CD4-positive, alpha-beta T cell (primary cell): ENCODE measurements at regions not wholly inside any gene's neighbourhood (a gene's known extent, or its start where the extent isn't known, plus 50 kb on each side); places are given as distances from the start of the nearest gene placed in this dataset.

Experiments
- ATAC-seq: fragments of 200-7000 bp; cut with Tn5 transposase; one replicate; pipeline ENCODE4 v1.10.0; 2022; ENCODE audit warnings: mild to moderate bottlenecking; ENCODE audit not compliant: poor library complexity
- CTCF ChIA-PET: fragments of 350-600 bp; sonication (Branson Sonifier 250); formaldehyde crosslinking; loops from one replicate; lab custom pipeline; 2021; ENCODE audit warnings: antibody characterized with exemption, inconsistent platforms; lab: Charles Lee
- POLR2A ChIA-PET: fragments of 350-600 bp; sonication (Branson Sonifier 250); formaldehyde crosslinking; loops from one replicate; lab custom pipeline; 2021; ENCODE audit warnings: antibody characterized with exemption, inconsistent platforms; lab: Charles Lee
- DNase-seq, 14 experiments: peaks; one replicate each; pipeline ENCODE4 v3.0.0-alpha.2; 2013 to 2020; ENCODE audit warnings: mixed read lengths in 2 of 14
- H3K27ac ChIP-seq, 2 donors: one replicate each; pipeline versions ENCODE4 v1.5.1 to v1.7.0; 2013; ENCODE audit warnings: low read length in 2 of 2, low read depth in 1 of 2, mild to moderate bottlenecking in 1 of 2
- H3K27me3 ChIP-seq, 2 experiments: 1 replicate in 1 of 2; 2 replicates in 1 of 2; pipeline versions ENCODE4 v1.6.1 to v1.7.0; 2013; ENCODE audit warnings: low read length in 2 of 2, control low read depth in 1 of 2, mild to moderate bottlenecking in 1 of 2, moderate library complexity in 1 of 2; ENCODE audit not compliant: insufficient read depth in 2 of 2, control insufficient read depth in 1 of 2
- H3K36me3 ChIP-seq: one replicate; pipeline ENCODE4 v1.6.1; 2013; ENCODE audit warnings: low read length, control low read depth; ENCODE audit not compliant: insufficient read depth
- H3K4me1 ChIP-seq: one replicate; pipeline ENCODE4 v1.6.1; 2013; ENCODE audit warnings: low read length, control low read depth; ENCODE audit not compliant: insufficient read depth
- H3K4me3 ChIP-seq: one replicate; pipeline ENCODE4 v1.5.1; 2013; ENCODE audit warnings: mild to moderate bottlenecking, low read length, moderate library complexity
- H3K9me3 ChIP-seq, 2 experiments: 1 replicate in 1 of 2; 2 replicates in 1 of 2; pipeline versions ENCODE4 v1.6.1 to v1.7.0; 2013; ENCODE audit warnings: low read length in 2 of 2, mild to moderate bottlenecking in 2 of 2, control low read depth in 1 of 2, moderate library complexity in 1 of 2; ENCODE audit not compliant: control insufficient read depth in 1 of 2, insufficient read depth in 1 of 2
- H3K27ac Mint-ChIP-seq: one replicate; pipeline ENCODE4 v1.8.0; 2020; ENCODE audit warnings: mixed read lengths
- H3K27me3 Mint-ChIP-seq: one replicate; pipeline ENCODE4 v1.8.0; 2021; ENCODE audit warnings: mixed read lengths
- H3K36me3 Mint-ChIP-seq: one replicate; pipeline ENCODE4 v1.8.0; 2021; ENCODE audit warnings: low read depth, mixed read lengths
- H3K4me1 Mint-ChIP-seq: one replicate; pipeline ENCODE4 v1.8.0; 2021; ENCODE audit warnings: low read depth, mixed read lengths
- H3K4me3 Mint-ChIP-seq: one replicate; pipeline ENCODE4 v1.8.0; 2020; ENCODE audit warnings: mild to moderate bottlenecking, mixed read lengths
- H3K9me3 Mint-ChIP-seq: one replicate; pipeline ENCODE4 v1.8.0; 2020; ENCODE audit warnings: mixed read lengths
- intact Hi-C, 2 experiments: fragments of 100-400 bp; cut with DNase I in 1 of 2; cut with micrococcal nuclease in 1 of 2; formaldehyde crosslinking; loops; one replicate each; pipeline versions ENCODE4 v1.15.1 to v1.9.0; 2023 to 2025; cut with DNase I, micrococcal nuclease
- TF ChIP-seq, protein P1 (sequence below): fragments of 200-600 bp; IDR thresholded peaks from one replicate; pipeline ENCODE4 v1.8.0; 2022; ENCODE audit warnings: antibody characterized with exemption, mild to moderate bottlenecking

DNA sequence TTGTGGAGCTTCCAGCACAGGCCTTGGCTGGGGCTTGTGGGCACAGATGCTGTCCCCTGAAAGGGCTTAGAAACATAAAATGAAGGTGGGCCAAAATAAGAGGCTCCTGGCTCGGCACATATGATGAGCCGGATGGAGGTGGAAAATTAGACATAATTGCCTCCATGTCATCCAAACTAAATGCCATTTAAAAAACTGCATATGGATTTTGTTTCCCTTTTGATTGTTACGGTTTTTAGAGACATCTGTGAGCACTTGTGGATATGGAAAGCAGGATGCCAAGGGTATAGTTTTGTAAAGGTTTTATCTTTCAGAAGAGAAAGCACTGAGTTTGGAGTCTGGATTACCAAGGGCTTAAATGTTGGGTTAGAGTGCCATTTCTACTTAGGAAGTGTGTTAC, 498.3 kb downstream of the RIT2 start:
- H3K9me3 ChIP-seq, result no peaks in the 10 kb centered on the region
- CTCF ChIA-PET, result no interaction called here
- intact Hi-C loops, result no loop called here
- Mint-ChIP-seq H3K4me3 (no peak overlapping the region), H3K4me1 (no peaks in the 10 kb centered on the region), H3K27ac (no peak overlapping the region), H3K27me3 (no peaks in the 10 kb centered on the region), H3K36me3 (no peaks in the 10 kb centered on the region), H3K9me3 (peaks cover 9% of the 10 kb centered on the region)
- no peaks in the 10 kb centered on the region for H3K36me3 ChIP-seq
- TF ChIP-seq, protein P1, sequence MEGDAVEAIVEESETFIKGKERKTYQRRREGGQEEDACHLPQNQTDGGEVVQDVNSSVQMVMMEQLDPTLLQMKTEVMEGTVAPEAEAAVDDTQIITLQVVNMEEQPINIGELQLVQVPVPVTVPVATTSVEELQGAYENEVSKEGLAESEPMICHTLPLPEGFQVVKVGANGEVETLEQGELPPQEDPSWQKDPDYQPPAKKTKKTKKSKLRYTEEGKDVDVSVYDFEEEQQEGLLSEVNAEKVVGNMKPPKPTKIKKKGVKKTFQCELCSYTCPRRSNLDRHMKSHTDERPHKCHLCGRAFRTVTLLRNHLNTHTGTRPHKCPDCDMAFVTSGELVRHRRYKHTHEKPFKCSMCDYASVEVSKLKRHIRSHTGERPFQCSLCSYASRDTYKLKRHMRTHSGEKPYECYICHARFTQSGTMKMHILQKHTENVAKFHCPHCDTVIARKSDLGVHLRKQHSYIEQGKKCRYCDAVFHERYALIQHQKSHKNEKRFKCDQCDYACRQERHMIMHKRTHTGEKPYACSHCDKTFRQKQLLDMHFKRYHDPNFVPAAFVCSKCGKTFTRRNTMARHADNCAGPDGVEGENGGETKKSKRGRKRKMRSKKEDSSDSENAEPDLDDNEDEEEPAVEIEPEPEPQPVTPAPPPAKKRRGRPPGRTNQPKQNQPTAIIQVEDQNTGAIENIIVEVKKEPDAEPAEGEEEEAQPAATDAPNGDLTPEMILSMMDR, result no peak
- POLR2A ChIA-PET, result no interaction called here
- no peak for DNase-seq
- H3K27ac ChIP-seq, result no peak overlapping the region
- no peak overlapping the region for H3K4me3 ChIP-seq
- no peaks in the 10 kb centered on the region for H3K27me3 ChIP-seq
- H3K4me1 ChIP-seq, result no peaks in the 10 kb centered on the region
- ATAC-seq, result no peak

DNA sequence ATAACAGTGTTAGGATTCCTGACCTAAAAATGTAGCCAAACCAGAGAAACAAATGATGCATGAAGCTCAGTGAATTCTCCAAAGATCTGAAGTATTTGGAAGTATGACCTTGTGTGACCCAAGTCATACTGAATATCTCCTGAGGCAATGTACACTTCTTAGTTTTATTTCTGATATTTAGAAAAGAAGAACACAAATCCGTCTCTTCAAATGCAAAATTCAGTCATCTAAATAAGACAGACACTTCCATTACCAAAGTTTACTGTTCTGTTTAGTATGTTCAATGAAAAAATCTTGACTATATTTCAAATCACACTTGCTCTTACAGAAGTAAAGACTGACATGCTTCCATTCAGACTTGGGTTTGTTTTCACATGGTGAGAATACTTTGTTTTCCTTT, 495.7 kb downstream of the RIT2 start:
- no peak for DNase-seq
- ChIA-PET POLR2A (no interaction called here), CTCF (no interaction called here)
- Histone ChIP-seq H3K4me3 (no peak overlapping the region), H3K4me1 (no peaks in the 10 kb centered on the region), H3K27me3 (no peaks in the 10 kb centered on the region), H3K27ac (no peak overlapping the region), H3K9me3 (no peaks in the 10 kb centered on the region), H3K36me3 (no peaks in the 10 kb centered on the region)
- H3K9me3 Mint-ChIP-seq, result peaks cover 13% of the 10 kb centered on the region
- ATAC-seq, result no peak
- intact Hi-C loops, result no loop called here
- no peaks in the 10 kb centered on the region for H3K27me3 Mint-ChIP-seq
- H3K4me3 Mint-ChIP-seq, result no peak overlapping the region
- no peaks in the 10 kb centered on the region for H3K4me1 Mint-ChIP-seq
- H3K36me3 Mint-ChIP-seq, result no peaks in the 10 kb centered on the region
- TF ChIP-seq, protein P1, result no peak
- H3K27ac Mint-ChIP-seq, result no peak overlapping the region

DNA sequence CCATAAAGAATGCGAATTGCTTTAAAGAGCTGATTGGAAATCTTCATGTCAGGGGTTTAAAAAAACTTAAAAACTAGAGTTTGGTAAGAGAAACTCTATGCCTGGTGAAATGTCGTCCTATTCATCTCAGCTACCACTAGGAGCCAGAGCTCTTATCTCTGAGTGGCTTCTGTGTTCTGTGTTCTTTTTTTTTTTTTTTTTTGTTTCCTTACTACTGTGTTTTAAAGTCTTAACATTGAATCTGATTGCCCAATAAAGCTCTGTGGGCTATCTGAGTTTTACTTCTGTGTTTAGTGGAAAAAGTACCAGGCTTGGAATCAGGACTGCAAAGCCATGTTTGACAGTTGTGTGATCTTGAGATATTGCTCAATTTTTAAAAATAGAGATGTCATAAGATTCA, 494.8 kb downstream of the RIT2 start:
- Histone ChIP-seq H3K27ac (no peak overlapping the region), H3K36me3 (no peaks in the 10 kb centered on the region), H3K4me3 (no peak overlapping the region), H3K9me3 (peaks cover 0 to 6% of the 10 kb centered on the region in 2 experiments), H3K27me3 (no peaks in the 10 kb centered on the region), H3K4me1 (no peaks in the 10 kb centered on the region)
- Mint-ChIP-seq H3K36me3 (no peaks in the 10 kb centered on the region), H3K4me3 (no peak overlapping the region), H3K4me1 (no peaks in the 10 kb centered on the region), H3K9me3 (peaks cover 15% of the 10 kb centered on the region), H3K27me3 (no peaks in the 10 kb centered on the region), H3K27ac (no peak overlapping the region)
- DNase-seq (no peak), ATAC-seq (no peak)
- CTCF ChIA-PET, result no interaction called here
- TF ChIP-seq, protein P1, result no peak
- POLR2A ChIA-PET, result no interaction called here
- intact Hi-C loops, result no loop called here
